CD4-positive, alpha-beta memory T cell (primary cell): ENCODE measurements at regions not wholly inside any gene's neighbourhood (a gene's known extent, or its start where the extent isn't known, plus 50 kb on each side); places are given as distances from the start of the nearest gene placed in this dataset.

ENCODE experiments used
- CTCF ChIA-PET: fragments of 350-600 bp; sonication (Branson Sonifier 250); formaldehyde crosslinking; loops from one replicate; lab custom pipeline; 2021; ENCODE audit warnings: inconsistent platforms; ENCODE audit not compliant: partially characterized antibody; lab: Charles Lee
- POLR2A ChIA-PET: fragments of 350-600 bp; sonication (Branson Sonifier 250); formaldehyde crosslinking; loops from one replicate; lab custom pipeline; 2021; ENCODE audit not compliant: partially characterized antibody; lab: Charles Lee
- DNase-seq, 5 donors: peaks; one replicate each; pipeline versions ENCODE4 v3.0.0 to v3.0.0-alpha.2; 2020 to 2022; ENCODE audit warnings: mixed read lengths in 1 of 5
- H3K27ac ChIP-seq: one replicate; pipeline ENCODE4 v1.7.0; 2013; ENCODE audit warnings: low read depth, low read length
- H3K27me3 ChIP-seq: 2 replicates; pipeline ENCODE4 v1.7.0; 2013; ENCODE audit warnings: mild to moderate bottlenecking, low read length, moderate library complexity; ENCODE audit not compliant: insufficient read depth
- H3K36me3 ChIP-seq: 2 replicates; pipeline ENCODE4 v1.7.0; 2013; ENCODE audit warnings: mild to moderate bottlenecking, low read length, moderate library complexity; ENCODE audit not compliant: insufficient read depth
- H3K4me1 ChIP-seq: 2 replicates; pipeline ENCODE4 v1.7.0; 2013; ENCODE audit warnings: mild to moderate bottlenecking, low read length, moderate library complexity; ENCODE audit not compliant: insufficient read depth
- H3K4me3 ChIP-seq, 2 donors: one replicate each; pipeline ENCODE4 v1.7.0; 2013; ENCODE audit warnings: low read length in 2 of 2, mild to moderate bottlenecking in 1 of 2
- H3K9me3 ChIP-seq, 2 donors: one replicate each; pipeline ENCODE4 v1.7.0; 2013; ENCODE audit warnings: low read length in 2 of 2, control low read depth in 1 of 2; ENCODE audit not compliant: control insufficient read depth in 1 of 2
- H3K27ac Mint-ChIP-seq, 7 donors: one replicate each; pipeline ENCODE4 v1.8.0; 2020 to 2021; ENCODE audit warnings: mixed read lengths in 7 of 7, mild to moderate bottlenecking in 6 of 7, inconsistent platforms in 3 of 7, moderate library complexity in 3 of 7
- H3K27me3 Mint-ChIP-seq, 2 donors: one replicate each; pipeline ENCODE4 v1.8.0; 2020 to 2021; ENCODE audit warnings: mixed read lengths in 2 of 2
- H3K36me3 Mint-ChIP-seq, 2 donors: one replicate each; pipeline ENCODE4 v1.8.0; 2020 to 2021; ENCODE audit warnings: mixed read lengths in 2 of 2, inconsistent platforms in 1 of 2, mild to moderate bottlenecking in 1 of 2
- H3K4me1 Mint-ChIP-seq, 4 donors: one replicate each; pipeline ENCODE4 v1.8.0; 2020 to 2021; ENCODE audit warnings: mixed read lengths in 4 of 4, mild to moderate bottlenecking in 1 of 4
- H3K4me3 Mint-ChIP-seq, 8 donors: one replicate each; pipeline ENCODE4 v1.8.0; 2020 to 2021; ENCODE audit warnings: mixed read lengths in 8 of 8, mild to moderate bottlenecking in 7 of 8, moderate library complexity in 6 of 8, inconsistent platforms in 3 of 8
- H3K9me3 Mint-ChIP-seq, 8 donors: one replicate each; pipeline ENCODE4 v1.8.0; 2020 to 2021; ENCODE audit warnings: mixed read lengths in 8 of 8, mild to moderate bottlenecking in 5 of 8, inconsistent platforms in 3 of 8, moderate library complexity in 1 of 8
- intact Hi-C: fragments of 100-400 bp; cut with micrococcal nuclease; formaldehyde crosslinking; loops from one replicate; pipeline ENCODE4 v1.15.1; 2023

DNA sequence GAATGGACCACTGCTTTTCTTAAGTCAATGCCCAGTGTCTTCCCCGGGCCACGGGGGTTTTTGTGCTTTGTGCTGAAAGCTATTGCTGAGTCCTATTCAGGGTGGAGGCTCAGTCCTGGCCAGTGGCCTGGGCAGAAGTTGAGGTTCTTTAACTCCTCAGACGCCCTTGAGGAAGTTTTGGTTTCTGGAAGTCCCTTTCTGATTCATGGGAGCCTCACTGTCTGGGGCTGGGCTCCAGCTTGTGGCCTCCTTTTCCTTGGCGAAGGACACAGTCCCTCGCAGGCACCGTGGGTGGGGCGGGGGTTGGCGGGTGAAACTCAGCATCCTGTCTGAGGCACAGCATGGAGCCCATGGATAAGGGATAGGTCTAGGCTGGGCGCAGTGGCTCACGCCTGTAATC, 465.2 kb upstream of the HS6ST1 start:
- Mint-ChIP-seq H3K9me3 (peaks cover 0 to 7% (median 1%) of the 10 kb centered on the region in 8 donors), H3K4me3 (no peak overlapping the region), H3K27me3 (peaks cover 0 to 2% of the 10 kb centered on the region in 2 donors), H3K27ac (no peak overlapping the region), H3K4me1 (peaks cover 0 to 4% (median 0%) of the 10 kb centered on the region in 4 donors), H3K36me3 (no peaks in the 10 kb centered on the region)
- Histone ChIP-seq H3K9me3 (no peaks in the 10 kb centered on the region), H3K4me3 (no peak overlapping the region), H3K4me1 (no peaks in the 10 kb centered on the region), H3K27me3 (no peaks in the 10 kb centered on the region), H3K27ac (no peak overlapping the region), H3K36me3 (no peaks in the 10 kb centered on the region)
- intact Hi-C loops, result no loop called here
- POLR2A ChIA-PET, result no interaction called here
- CTCF ChIA-PET, result no interaction called here
- DNase-seq, result no peak

DNA sequence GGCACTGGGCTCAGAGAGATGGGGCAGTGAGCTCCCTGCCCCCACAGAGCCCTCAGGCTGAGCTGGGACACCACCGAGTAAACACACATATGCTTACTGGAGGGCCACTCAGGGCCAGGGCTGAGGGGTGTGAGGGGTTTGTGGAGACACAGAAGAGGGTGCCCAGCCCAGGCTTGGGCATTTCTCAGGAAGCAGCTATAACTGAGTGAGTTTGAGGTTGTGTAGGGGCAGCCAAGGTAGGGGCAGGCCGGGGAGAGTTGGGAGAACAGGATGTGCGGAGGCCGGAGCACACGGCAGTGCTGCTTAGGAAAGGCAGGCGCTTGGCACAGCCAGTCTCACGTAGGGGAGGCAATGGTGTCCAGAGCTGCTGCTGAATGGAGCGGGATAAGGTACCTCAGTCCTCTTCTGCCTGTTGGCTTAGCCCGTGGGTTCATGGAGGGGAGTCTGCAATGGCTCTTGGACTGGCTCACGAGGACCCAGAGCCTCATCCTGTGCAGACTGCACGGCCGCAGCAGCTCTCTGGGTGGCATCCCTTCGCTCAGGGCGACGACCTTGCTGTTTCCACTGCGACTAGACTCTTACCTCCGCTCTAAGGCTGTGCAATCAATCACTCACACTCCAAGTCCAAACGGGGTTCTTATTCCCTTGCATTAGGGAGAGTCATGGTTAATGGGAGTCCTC, 466.1 kb upstream of the HS6ST1 start:
- no peak overlapping the region for H3K27ac ChIP-seq
- H3K27me3 ChIP-seq, result no peaks in the 10 kb centered on the region
- no peak for DNase-seq
- Mint-ChIP-seq H3K36me3 (no peaks in the 10 kb centered on the region), H3K4me3 (no peak overlapping the region), H3K27me3 (peaks cover 0 to 2% of the 10 kb centered on the region in 2 donors), H3K9me3 (peaks cover 0 to 8% (median 1%) of the 10 kb centered on the region in 8 donors), H3K27ac (no peak overlapping the region), H3K4me1 (peaks cover 0 to 4% (median 0%) of the 10 kb centered on the region in 4 donors)
- no peaks in the 10 kb centered on the region for H3K36me3 ChIP-seq
- ChIA-PET POLR2A (no interaction called here), CTCF (no interaction called here)
- H3K9me3 ChIP-seq, result no peaks in the 10 kb centered on the region
- intact Hi-C loops, result no loop called here
- H3K4me1 ChIP-seq, result no peaks in the 10 kb centered on the region
- H3K4me3 ChIP-seq, result no peak overlapping the region

DNA sequence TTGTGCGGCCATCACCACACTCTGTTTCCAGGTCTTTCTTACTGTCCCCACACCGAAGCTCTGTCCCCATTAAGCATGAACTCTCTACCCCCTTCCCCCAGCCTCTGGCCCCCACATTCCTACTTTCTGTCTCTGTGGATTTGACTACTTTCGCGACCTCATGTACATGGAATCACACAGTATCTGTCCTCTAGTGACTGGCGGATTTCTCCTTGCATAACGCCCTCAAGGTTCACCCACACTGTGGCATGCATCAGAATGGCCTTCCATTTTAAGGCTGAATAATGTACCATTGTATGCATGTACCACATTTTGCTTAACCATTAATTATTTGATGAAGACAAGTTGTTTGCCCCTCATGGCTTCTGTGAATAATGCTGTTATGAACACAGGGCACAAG, 467.6 kb upstream of the HS6ST1 start:
- Mint-ChIP-seq H3K36me3 (no peaks in the 10 kb centered on the region), H3K27me3 (no peaks in the 10 kb centered on the region), H3K4me1 (peaks cover 0 to 4% (median 0%) of the 10 kb centered on the region in 4 donors), H3K9me3 (peaks cover 0 to 8% (median 1%) of the 10 kb centered on the region in 8 donors), H3K27ac (no peak overlapping the region), H3K4me3 (no peak overlapping the region)
- H3K4me3 ChIP-seq, result no peak overlapping the region
- H3K27me3 ChIP-seq, result no peaks in the 10 kb centered on the region
- DNase-seq, result no peak
- no peak overlapping the region for H3K27ac ChIP-seq
- intact Hi-C loops, result no loop called here
- H3K9me3 ChIP-seq, result no peaks in the 10 kb centered on the region
- ChIA-PET CTCF (no interaction called here), POLR2A (no interaction called here)
- no peaks in the 10 kb centered on the region for H3K4me1 ChIP-seq
- no peaks in the 10 kb centered on the region for H3K36me3 ChIP-seq

DNA sequence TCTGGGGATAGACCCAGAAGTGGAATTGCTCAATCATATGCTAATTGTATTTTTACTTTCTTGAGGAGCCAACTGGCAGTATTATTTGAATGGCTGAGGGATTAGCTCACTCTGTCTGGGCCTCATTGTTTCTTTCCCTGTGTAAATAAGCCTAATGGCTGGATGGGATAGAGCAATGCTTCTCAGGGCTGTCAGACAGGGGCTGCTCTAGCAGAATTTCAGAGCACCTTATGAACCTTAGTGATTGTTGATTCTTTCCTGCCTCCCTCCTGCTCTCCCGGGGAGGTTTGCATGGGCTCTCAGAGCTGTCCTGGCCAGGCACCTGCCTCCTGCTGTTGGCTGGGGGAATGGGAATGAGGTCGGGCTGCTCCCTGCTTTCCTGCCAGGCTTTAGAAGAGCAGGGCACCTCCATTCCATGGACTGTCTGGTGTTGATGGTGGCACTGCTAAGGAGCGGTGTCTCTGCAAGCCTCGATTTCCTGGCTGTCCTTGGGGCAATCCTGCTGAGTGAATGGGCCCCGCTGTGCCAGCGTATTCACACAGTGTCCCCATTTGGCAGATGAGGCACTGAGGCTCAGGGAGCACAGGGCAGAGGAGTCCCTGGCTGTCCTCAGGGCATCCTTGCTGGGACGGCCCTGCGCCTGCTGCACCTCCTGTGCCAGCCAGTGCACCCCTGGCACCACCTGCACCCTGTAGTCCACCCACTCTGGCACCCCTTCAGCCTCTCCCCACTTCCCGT, 468.2 kb upstream of the HS6ST1 start:
- CTCF ChIA-PET, result no interaction called here
- DNase-seq, result no peak
- H3K27ac Mint-ChIP-seq, result no peak overlapping the region

DNA sequence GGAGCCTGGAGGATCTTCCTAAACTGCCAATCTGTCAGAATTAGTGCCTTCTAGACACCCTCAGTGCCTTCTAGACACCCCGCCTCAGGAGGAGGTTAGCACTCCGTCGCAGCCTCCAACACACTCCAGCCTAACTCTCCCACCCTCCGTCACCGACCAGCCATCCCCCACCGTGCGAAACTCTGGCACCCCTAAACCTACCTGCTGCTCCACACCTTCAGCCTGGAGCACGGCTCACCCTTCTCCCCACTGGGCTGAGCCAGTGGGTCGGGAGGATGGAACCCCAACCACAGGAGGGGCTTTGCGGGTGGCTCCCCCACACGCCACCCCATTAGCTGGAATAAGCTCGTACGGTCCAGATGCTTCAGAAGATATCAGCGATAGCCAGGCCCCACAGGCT, 468.9 kb upstream of the HS6ST1 start:
- Histone ChIP-seq H3K27me3 (no peaks in the 10 kb centered on the region), H3K36me3 (no peaks in the 10 kb centered on the region), H3K9me3 (no peaks in the 10 kb centered on the region), H3K4me1 (no peaks in the 10 kb centered on the region), H3K4me3 (no peak overlapping the region), H3K27ac (no peak overlapping the region)
- no peaks in the 10 kb centered on the region for H3K36me3 Mint-ChIP-seq
- ChIA-PET CTCF (no interaction called here), POLR2A (no interaction called here)
- peaks cover 0 to 8% (median 1%) of the 10 kb centered on the region in 8 donors for H3K9me3 Mint-ChIP-seq
- intact Hi-C loops, result no loop called here
- no peak for DNase-seq
- no peaks in the 10 kb centered on the region for H3K27me3 Mint-ChIP-seq
- H3K4me3 Mint-ChIP-seq, result no peak overlapping the region
- H3K4me1 Mint-ChIP-seq, result peaks cover 0 to 4% (median 0%) of the 10 kb centered on the region in 4 donors
- no peak overlapping the region for H3K27ac Mint-ChIP-seq

More for the DNA sequence above, 468.2 kb upstream of the HS6ST1 start:
- no peaks in the 10 kb centered on the region for H3K9me3 ChIP-seq
- Mint-ChIP-seq H3K27me3 (no peaks in the 10 kb centered on the region), H3K9me3 (peaks cover 0 to 8% (median 1%) of the 10 kb centered on the region in 8 donors), H3K36me3 (no peaks in the 10 kb centered on the region), H3K4me1 (peaks cover 0 to 4% (median 0%) of the 10 kb centered on the region in 4 donors), H3K4me3 (no peak overlapping the region)
- no peaks in the 10 kb centered on the region for H3K36me3 ChIP-seq
- no peak overlapping the region for H3K4me3 ChIP-seq
- no peaks in the 10 kb centered on the region for H3K4me1 ChIP-seq
- POLR2A ChIA-PET, result no interaction called here
- H3K27ac ChIP-seq, result no peak overlapping the region
- intact Hi-C loops, result no loop called here
- no peaks in the 10 kb centered on the region for H3K27me3 ChIP-seq

DNA sequence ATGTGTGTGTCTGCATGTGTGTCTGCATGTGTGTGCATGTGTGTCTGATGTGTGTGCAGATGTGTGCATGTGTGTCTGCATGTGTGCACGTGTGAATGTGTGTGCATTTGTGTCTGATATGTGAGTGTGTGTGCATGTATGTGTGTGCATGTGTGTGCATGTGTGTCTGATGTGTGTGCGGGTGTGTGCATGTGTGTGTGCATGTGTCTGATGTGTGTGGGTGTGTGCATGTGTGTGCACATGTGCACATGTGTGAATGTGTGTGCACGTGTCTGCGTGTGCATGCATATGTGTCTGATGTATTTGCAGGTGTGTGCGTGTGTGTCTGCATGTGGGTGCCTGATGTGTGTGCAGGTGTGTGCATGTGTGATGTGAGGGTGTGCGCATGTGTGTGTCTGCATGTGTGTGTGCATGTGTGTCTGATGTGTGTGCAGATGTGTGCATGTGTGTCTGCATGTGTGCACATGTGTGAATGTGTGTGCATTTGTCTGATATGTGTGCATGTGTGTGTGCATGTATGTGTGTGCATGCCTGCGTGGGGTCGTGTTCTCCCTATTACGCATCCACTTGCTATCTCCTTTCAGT, 470.1 kb upstream of the HS6ST1 start:
- Mint-ChIP-seq H3K27me3 (no peaks in the 10 kb centered on the region), H3K9me3 (peaks cover 0 to 8% (median 1%) of the 10 kb centered on the region in 8 donors), H3K27ac (no peak overlapping the region), H3K36me3 (no peaks in the 10 kb centered on the region), H3K4me3 (no peak overlapping the region), H3K4me1 (peaks cover 0 to 4% (median 0%) of the 10 kb centered on the region in 4 donors)
- Histone ChIP-seq H3K36me3 (no peaks in the 10 kb centered on the region), H3K9me3 (no peaks in the 10 kb centered on the region), H3K4me3 (no peak overlapping the region), H3K4me1 (no peaks in the 10 kb centered on the region), H3K27ac (no peak overlapping the region), H3K27me3 (no peaks in the 10 kb centered on the region)
- ChIA-PET POLR2A (no interaction called here), CTCF (no interaction called here)
- no peak for DNase-seq
- intact Hi-C loops, result no loop called here

DNA sequence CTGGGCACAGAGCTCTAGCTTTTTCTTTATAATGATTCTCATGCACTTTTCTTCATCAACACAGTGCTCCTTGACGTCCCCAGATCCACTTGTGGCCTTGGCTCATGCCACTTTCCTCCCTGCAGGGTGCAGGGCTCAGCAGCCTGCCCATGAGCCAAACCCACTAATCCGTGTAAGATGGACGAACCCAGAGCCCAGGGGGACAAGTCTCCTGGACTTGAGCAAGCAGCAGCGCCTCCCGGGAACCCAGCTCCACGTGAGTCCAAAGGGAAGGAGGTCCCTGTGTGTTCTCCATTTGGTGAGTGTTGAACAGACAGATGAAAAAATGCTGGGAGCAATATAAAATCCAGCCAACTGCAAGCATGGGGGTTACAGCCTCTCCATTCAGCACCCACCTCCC, 470.6 kb upstream of the HS6ST1 start:
- no peaks in the 10 kb centered on the region for H3K27me3 Mint-ChIP-seq
- CTCF ChIA-PET, result no interaction called here
- H3K4me1 Mint-ChIP-seq, result peaks cover 0 to 4% (median 0%) of the 10 kb centered on the region in 4 donors
- H3K36me3 ChIP-seq, result no peaks in the 10 kb centered on the region
- POLR2A ChIA-PET, result no interaction called here
- intact Hi-C loops, result no loop called here
- no peaks in the 10 kb centered on the region for H3K4me1 ChIP-seq
- H3K4me3 Mint-ChIP-seq, result no peak overlapping the region
- H3K4me3 ChIP-seq, result no peak overlapping the region
- no peaks in the 10 kb centered on the region for H3K9me3 ChIP-seq
- H3K27me3 ChIP-seq, result no peaks in the 10 kb centered on the region
- no peak overlapping the region for H3K27ac Mint-ChIP-seq
- H3K27ac ChIP-seq, result no peak overlapping the region
- no peak for DNase-seq
- H3K36me3 Mint-ChIP-seq, result no peaks in the 10 kb centered on the region
- peaks cover 0 to 8% (median 1%) of the 10 kb centered on the region in 8 donors for H3K9me3 Mint-ChIP-seq
